Nucleus accumbens (tissue), 56 donors: ENCODE measurements at regions not wholly inside any gene's neighbourhood (a gene's known extent, or its start where the extent isn't known, plus 50 kb on each side); places are given as distances from the start of the nearest gene placed in this dataset.

ENCODE experiments used
- DNase-seq, 56 donors: peaks; one replicate each; lab custom pipeline; 2025; lab: John Stamatoyannopoulos, UW

DNA sequence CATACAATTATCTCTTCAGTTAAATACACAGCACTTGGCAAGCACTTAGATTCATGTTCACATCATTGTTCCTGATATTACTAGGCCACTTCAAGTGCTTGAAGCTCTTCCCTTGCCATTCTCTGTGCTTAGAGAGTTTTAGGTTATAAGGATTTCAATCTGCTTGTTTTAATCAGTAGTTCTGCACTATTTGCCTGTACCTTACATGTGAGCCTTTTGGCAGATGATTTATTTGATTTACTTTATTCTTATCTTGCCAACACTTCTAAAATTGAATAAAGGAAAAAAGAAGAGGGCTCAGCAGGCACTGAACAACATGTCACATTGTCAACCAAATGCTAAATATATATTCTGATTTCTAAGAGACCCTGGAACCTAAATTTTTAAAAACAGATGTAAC, 363.8 kb upstream of the USP15 start:
- DNase-seq: no peak

DNA sequence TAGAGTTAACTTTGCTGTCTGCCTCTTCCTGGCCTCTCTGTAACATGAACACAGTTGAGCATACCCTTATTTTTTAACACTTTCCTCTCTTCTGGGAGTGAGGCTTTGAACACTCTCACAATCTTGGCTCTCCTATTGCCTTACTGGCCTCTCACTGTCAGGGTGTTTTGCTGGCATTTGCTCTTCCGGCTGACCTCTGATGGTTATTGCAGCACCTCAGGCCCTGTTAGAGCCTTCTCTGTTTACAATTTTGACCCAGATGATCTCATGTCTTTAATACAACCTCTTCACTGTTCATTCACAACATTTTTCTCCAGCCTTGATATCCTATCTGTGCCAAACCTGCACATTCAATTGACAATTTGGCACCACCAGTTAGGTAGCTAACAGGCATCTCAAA, 357.8 kb upstream of the USP15 start:
- DNase-seq: no peak

DNA sequence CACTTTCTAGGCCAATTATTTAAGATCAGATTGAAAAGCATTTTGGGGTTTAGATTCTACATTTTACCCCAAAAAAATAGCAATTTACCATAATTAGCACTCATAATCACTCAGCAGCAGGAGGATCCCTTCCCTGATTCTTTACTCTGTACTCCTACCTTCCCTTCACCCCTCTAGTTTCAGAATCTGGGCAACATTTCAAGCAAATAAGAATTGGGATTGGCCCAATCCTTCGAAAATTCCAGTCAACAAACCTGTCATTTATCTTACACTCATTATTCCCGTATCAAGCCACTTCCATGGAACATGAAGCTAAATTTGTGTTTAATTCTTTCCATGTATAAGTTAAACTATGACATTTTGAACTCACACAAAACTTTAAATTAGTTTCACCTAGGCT, 349.1 kb upstream of the USP15 start:
- no peak for DNase-seq

DNA sequence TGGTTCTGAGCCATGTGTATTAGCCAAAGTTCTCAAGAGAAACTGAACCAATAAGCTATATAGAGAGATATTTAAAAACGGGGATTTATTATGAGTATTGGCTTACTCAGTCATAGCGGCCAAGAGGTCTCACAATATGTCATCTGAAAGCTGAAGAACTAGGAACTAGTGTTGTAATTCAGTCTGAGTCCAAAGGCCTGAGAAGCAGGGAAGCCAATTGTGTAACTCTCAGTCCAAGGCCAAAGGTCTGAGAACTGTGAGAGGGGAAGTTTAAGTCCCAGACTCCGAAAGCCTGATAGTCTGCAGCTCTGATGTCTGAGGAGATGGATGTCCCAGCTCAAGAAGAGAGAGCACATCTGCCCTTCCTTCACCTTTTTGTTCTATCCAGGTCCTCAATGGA, 344.8 kb upstream of the USP15 start:
- DNase-seq: no peak

DNA sequence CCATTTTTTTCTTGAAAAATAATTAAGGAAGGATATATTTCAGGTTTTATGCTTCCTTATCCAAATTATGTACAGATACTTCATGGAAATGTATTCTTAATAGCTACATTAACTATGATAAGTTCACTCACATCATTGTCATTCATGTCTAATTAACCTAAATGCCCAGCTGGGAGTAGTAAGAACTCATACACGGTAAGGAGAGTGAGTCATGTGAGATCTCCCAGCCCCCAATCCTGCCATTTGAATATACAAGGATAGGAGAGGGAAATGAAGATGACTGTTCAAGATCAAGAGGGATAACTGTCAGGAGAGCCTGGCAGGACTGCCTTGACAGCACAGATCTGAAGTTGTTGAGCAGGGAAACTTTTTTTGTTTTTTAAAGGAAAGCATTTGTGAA, 343.4 kb upstream of the USP15 start:
- no peak for DNase-seq

DNA sequence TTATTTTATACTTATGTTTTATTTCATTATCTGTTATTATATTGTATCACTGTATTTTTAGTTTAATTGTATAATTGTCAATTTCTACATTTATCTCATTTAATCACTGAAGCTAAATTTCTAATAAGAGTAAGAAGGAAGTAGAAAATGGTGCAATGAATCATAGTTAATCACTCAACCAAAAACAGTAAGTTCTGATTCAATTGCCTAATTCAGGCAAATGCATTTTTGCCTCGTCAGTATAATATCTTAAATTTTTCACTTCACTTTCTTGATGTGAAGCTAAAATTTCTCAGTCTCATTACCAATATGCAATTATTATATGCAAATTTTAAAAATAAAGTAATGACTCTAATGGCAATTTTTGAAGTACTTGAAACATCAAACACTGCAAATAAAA, 340.5 kb upstream of the USP15 start:
- no peak for DNase-seq

DNA sequence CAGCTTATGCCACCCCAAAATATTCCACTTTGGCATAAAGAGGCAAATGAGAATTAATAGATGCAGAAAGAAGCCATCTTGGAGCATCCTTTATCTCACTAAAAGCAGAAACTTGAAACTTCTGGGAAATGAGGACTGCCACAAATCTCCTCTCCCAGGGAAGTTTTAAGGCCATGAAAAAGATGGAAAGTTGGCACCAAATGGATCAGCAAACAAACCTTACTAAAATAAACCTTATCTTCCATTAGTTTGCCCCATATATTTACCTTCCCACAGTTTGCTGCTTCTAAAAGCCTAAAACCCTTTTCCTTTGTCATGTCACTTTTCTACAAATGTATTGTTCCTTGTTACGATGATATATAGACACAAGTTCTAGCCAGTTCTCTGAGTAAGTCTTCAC, 340.0 kb upstream of the USP15 start:
- DNase-seq: no peak

DNA sequence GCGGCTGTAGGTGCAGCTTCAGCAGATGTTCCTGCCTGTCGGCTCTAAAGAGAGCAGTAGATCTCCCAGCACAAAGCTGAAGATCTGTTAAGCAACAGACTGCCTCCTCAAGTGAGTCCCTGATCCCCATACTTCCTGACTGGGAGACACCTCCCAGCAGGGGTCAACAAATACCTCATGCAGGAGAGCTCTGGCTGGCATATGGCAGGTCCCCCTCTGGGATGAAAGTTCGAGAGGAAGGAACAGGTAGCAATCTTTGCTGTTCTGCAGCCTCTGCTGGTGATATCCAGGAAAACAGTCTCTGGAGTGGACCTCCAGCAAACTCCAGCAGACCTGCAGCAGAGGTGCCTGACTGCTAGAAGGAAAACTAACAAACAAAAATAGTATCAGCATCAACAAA, 337.1 kb upstream of the USP15 start:
- no peak for DNase-seq

DNA sequence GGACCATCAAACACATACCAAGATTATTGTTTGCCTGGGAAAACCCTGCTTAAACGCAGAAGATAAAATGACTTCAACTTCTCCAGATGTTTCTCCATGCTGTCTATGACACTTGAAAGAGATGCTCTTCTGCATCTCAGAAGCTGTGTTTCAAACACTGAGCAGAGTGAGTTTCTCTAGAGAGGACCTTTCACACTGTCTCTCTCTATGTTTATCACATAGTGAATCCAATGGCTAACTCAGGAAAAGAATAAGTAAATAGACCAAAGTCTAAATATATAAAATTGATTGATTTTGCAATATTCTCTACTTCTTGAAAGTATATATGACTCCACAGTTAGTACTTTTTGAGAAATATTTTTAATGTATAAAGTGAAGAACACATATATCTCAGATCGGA, 325.6 kb upstream of the USP15 start:
- no peak for DNase-seq

DNA sequence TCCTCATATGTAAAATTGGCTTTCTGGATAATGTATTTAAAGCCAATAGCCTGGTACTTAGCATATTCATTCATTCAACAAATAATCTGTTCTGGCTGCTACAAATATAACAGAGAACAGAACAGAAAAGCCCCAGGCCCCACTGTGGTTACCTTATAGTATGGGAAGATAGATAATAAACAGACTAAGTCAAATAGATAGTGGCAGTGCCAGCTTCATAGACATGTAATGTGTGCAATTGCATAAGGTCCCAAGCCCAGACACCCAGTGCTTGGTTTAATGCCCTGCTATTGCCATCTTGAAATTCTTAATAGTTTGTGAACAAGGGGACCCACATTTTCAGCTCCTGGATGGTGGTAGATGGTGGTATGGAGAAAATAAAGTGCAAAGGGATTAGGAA, 320.2 kb upstream of the USP15 start:
- DNase-seq: no peak

DNA sequence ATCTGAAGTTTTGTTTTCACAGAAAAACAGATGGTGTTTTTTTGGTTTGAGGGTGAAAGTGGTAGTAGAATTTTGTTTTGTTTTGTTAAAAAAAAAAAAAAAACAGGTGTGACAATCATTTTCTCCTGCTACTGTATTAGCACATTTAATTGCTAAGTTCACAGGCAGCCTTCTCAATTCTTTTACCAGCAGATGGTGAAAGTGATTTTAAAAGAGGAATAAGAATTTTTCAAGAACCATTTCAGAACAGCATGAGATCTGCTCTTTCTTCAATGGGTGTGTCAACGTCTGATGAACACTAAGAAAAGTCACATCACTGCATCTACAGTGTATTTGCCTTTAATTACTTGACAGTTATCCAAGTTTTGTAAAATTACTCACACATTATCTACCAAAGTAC, 303.7 kb upstream of the USP15 start:
- no peak for DNase-seq

DNA sequence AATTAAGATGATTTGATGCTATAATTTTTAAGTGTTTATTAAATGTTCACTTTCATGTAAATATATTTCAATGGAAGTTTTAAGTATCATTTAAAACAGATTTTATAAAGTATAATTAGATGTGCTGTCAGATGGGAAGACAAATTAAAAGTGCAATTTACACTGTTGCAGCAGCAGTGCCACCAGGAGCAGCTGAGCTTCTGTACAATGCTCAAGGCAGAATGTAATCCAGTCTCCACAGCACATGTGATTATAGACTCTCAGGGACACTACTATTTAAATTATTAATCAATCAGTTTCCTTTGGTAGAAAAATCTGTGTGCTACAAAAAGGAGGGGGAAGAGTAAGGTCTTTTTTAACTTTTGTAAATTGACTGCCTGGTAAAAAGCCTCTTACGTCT, 285.7 kb upstream of the USP15 start:
- no peak for DNase-seq

DNA sequence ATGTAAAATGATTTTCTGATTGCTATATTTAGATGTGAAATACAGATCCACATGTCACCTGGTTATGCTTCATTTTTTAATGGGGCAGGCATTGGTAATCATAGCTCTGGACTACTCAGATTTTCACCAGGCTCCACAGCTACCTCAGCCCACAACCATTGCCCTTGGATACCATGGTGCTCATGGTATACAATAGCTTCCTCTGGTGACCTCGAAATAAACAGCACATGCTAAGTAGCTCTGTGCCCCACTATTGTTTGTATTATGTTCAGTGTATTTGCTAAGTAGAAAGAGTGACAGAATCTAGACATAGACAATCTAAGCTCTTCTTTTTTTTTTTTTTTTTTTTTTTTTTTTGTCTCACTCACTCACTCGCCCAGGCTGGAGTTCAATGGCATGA, 274.4 kb upstream of the USP15 start:
- no peak for DNase-seq

DNA sequence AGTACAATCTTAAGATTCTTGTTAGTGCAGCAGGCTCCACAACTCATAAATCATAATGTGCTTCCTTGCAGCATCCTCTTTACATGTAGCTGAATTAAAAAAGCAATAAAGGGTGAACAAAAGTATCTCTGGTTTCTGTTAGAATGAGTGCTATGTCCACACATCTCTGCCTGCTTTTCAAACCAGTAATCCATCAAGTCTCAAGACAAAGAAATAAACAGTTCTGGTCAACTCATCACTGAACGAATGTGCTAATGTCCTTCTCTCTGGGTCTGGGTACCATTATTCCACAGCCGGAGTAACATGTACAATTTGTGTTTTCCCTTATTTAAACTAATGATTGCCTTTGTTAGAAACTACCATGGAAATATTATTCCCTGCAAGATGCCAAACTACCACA, 273.0 kb upstream of the USP15 start:
- no peak for DNase-seq

DNA sequence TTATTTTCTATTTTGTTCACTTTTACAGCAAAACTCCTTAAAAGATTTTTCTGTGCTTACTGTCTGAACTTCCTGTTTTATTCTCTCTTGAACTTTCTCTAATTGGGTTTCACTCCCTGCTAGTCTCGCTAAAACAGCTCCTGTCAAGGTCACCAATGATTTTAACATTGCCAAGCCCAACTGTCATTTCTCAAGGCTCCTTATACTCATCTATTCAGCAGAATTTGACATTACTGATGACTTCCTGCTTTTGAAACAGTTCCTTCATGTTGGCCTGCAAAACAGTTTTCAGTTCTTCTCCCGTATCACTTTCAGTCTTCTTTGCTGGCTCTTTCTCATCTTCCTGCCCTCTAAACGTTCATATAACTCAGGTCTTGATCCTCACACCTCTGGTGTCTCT, 268.5 kb upstream of the USP15 start:
- no peak for DNase-seq

DNA sequence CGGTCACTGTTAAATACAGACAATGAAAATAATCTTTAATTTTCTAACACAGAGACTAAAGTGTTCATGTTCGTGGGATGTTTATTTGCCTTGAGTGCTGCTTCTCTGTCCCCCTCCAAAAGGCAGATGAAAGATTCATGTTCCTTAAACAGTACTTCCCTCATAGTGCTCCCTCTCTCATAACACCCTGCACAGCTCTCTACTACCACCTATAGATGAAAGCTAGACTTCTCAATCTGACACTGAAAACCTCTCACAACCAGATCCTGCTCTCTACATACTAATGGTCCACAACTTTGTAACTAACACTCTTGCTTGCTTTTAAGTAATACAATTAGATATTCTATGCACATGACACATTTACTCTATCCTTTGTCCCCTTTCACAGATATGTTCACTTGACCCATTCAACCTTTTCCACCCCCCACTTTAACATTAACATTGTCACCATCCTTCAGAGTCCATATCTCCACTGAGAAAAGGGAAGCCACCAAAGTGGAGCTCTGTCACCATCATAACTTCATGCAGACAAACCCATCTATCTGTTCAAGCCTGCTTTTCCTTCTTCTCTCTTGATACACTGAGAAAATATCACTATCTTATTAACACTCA, 266.4 kb upstream of the USP15 start:
- no peak for DNase-seq

DNA sequence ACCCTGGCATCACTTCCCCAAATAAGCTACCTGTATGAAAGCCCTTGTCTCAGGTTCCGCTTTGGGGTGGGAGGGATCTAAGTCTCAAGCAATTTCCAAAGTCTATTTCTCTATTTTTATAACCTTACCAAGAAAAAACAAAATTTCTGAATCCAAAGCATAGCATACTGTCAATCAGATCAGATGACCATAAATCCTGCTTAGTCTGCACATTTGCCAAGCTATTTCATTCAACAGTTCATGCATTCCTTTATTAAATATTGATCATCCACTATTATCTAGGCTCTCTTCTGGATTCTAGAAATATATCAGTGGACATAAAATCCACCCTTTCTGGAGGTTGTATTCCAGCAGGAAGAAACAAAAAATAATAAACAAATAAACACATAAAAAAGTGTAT, 263.5 kb upstream of the USP15 start:
- DNase-seq: no peak

DNA sequence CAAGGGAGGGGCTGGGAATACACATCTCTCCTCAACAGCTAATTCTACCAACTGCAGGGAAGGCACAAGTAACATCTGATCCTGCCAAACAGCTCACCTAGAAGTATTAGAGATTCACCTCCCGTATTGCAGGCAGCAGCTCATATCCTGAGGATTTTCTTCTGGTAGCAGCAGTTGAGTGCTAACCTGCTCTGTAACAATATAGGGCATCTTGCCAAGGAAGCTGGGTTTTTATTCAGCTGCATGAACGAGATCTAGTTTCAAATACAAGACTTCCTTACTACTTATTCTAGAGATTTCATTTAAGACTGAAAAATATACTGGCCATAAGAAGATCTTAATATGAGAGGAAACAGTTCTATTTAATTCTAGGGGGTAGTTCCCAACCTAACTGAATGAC, 261.4 kb upstream of the USP15 start:
- DNase-seq: no peak

DNA sequence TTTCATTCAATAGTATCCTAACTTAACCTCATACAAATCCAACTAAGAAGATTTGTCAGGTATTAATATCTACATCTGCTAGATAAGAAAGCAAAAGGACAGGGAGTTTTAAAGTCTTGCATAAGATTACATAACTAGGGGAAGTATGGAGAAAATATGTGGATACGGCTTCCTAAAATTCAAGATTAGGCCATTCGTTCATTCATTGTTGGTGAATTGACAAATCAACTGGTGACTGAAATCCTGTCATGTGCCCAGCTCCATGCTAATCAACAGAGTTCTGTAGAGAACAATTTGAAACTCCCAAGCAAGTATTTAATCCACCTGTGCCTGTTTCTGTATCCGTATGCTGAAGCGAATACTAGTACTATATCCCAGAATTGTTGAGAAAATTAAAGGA, 260.9 kb upstream of the USP15 start:
- no peak for DNase-seq

DNA sequence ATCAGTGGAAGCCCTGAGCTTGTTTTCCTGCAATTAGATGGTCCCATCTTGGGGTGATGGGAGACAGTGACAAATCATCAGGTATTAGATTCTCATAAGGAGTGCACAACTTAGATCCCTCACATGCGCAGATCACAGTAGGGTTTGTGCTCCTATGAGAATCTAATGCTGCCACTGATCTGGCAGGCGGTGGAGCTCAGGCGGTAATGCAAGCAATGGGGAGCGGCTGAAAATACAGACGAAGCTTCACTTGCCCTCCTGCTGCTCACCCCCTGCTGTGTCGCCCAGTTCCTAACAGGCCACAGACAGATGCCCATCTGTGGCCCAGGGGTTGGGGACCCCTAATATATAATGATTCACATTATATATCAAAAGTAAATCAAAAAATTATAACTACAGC, 258.8 kb upstream of the USP15 start:
- DNase-seq: no peak

DNA sequence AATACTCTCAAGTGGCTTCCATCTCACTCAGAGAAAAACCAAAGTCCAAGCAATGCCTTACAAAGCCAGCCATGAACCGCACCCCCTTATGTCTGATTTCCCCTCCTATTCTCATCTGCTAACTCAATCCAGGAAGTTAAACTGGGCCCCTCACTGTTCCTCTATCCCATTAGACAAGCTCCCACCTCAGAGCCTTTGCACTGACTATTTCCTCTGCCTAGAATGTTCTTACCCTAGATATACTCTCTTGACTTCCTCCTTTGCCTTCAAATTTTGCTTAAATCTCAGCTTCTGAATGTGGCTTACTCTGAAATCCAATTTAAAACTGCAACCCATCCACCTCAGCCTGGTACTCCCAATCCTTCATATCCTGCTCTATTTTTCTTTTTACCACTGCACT, 257.0 kb upstream of the USP15 start:
- DNase-seq: no peak

DNA sequence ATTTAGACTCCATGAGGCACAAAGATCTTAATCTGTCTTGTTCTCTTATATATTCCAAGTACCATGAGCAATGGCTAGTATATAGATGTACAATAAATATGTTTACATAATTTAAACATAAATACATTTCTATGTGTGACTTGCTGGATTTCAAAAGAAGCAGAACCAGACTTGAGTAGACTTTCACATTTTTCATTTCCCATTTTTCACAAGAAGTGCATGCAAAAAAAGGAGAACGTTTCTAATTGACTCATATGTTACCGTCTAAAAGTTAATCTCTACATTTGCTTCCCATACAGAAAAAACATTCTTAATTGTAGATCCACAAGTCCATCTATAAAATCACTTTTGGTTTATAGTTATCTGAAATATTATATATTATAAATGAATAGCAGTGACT, 256.5 kb upstream of the USP15 start:
- DNase-seq: no peak

DNA sequence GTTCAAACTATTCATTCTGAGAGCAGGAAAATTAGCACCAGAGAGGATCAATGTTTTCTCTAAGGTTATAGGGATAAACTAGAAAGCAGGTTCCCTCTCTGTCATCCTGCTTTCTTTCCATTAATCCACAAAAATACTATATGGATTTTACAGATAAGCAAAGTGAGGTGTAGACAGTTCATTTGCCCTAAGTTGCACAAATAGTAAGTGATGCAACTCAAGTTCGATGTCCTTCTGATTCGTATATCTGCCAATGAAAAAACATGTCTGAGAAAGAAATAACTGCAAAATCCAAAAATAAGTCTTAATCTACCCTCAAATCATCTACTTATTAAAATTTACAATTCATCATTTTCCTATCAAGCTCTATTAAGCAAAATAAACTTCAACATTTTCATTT, 254.6 kb upstream of the USP15 start:
- no peak for DNase-seq
